Loucy (cell line): ENCODE measurements at regions not wholly inside any gene's neighbourhood (a gene's known extent, or its start where the extent isn't known, plus 50 kb on each side); places are given as distances from the start of the nearest gene placed in this dataset.

Source experiments
- EZH2phosphoT487 ChIP-seq: fragments of 200-600 bp; IDR thresholded peaks from 2 replicates; pipeline ENCODE4 v1.6.1; 2018; ENCODE audit warnings: antibody characterized with exemption, mild to moderate bottlenecking, moderate library complexity, borderline replicate concordance
- TF ChIP-seq, protein P1 (sequence below): fragments of 200-600 bp; sonication (generic); conservative IDR thresholded peaks from 2 replicates; pipeline ENCODE4 v1.5.1; 2014; ENCODE audit warnings: mild to moderate bottlenecking, antibody characterized with exemption, low read length

DNA sequence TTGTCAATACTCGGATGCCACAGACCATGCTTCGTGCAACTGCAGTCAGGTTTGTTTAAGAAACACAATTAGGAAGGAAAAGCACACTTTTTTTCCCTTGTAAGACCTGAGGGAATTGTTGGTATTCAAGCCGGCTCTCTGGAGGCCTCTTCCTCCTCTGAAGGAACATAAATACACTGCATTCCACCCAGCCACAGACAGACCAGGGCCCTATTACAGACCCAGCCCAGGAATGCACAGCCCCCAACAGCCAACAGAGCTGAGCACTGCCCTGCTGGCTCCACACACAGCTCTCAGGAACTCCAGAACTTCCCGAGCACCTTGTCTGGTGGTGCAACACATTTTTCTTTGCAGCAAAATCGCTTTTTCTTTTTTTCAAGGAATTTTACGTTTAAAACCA is 488.7 kb upstream of the PROK2 start:
- TF ChIP-seq, protein P1, sequence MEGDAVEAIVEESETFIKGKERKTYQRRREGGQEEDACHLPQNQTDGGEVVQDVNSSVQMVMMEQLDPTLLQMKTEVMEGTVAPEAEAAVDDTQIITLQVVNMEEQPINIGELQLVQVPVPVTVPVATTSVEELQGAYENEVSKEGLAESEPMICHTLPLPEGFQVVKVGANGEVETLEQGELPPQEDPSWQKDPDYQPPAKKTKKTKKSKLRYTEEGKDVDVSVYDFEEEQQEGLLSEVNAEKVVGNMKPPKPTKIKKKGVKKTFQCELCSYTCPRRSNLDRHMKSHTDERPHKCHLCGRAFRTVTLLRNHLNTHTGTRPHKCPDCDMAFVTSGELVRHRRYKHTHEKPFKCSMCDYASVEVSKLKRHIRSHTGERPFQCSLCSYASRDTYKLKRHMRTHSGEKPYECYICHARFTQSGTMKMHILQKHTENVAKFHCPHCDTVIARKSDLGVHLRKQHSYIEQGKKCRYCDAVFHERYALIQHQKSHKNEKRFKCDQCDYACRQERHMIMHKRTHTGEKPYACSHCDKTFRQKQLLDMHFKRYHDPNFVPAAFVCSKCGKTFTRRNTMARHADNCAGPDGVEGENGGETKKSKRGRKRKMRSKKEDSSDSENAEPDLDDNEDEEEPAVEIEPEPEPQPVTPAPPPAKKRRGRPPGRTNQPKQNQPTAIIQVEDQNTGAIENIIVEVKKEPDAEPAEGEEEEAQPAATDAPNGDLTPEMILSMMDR: no peak
- TF ChIP-seq EZH2phosphoT487: no peak
